NCI-H510A treated with DMSO at 0.1 percent for 48 hours (cell line): ENCODE measurements at regions not wholly inside any gene's neighbourhood (a gene's known extent, or its start where the extent isn't known, plus 50 kb on each side); places are given as distances from the start of the nearest gene placed in this dataset.

ENCODE experiments used
- DNase-seq: peaks from one replicate; lab custom pipeline; 2025; lab: John Stamatoyannopoulos, UW

- no peak for DNase-seq
These were observed 458.9 kb upstream of the DYNLRB2 start for GRCh38 chr16:80081846-80082245.

DNA sequence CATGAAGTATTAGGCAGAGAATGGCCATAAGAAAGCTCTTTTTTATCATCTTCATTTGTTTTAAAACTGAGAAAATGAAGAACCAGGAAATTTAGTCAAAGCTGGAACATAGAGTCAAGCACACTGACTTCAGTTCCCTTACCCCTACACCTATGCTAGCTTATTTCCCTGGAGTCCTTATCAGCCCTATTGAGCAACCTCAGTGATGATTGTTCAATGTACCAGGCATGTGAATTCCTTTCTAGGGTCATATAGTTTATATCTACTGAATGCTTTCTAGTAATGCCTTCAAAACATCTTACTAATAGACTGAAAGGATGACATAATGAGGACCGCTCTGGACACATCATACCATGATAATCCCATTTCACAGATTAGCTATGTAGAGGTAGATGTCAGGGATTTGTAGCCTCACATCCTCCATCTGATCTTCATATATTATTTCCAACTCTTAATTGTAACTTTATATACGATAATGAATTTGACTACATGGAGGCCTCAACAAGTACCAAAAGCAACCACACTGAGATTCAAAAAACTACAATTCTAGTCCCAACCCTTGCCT is 460.4 kb upstream of the DYNLRB2 start:
- DNase-seq = no peak

- DNase-seq = no peak
These were observed 461.7 kb upstream of the DYNLRB2 start for GRCh38 chr16:80079072-80079471.

DNA sequence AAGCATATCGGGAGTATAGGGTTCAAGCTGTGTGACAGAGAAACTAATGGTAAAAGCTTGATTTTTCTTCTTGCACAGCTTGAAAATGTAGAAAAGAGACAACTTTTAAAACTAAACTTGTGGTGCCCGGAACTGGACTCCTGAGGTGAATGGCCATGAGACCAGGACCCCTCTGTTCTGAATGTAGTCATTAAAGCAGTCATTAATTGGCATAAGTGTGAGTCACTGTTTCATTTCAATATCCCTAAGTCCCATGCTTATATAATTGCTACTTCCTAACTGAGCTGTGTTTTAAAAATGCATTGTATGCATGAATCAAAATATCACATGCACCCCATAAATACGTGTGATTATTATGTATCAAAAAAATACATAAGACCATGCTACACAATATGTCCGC is 463.1 kb upstream of the DYNLRB2 start:
- DNase-seq = no peak

DNA sequence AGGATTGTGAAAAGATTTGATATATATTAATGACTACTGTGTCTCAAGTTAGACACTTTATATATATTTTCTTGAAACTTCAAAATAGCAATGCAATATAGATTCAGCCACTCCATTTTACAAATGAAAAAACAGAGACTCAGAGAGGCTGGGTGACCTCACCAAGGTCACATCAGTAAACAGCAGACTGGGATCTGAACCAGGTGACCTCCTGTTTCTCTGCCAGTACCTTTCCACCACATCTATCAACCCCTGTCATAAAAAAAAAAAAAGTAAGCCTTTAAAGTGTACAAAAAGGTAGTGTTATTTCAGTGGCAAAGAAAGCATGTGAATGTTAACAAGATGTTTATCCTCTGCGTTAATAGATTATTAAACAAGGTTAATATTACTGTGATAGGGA is 466.5 kb upstream of the DYNLRB2 start:
- no peak for DNase-seq

- DNase-seq = no peak
These were observed 468.8 kb upstream of the DYNLRB2 start for GRCh38 chr16:80071964-80072456.

DNA sequence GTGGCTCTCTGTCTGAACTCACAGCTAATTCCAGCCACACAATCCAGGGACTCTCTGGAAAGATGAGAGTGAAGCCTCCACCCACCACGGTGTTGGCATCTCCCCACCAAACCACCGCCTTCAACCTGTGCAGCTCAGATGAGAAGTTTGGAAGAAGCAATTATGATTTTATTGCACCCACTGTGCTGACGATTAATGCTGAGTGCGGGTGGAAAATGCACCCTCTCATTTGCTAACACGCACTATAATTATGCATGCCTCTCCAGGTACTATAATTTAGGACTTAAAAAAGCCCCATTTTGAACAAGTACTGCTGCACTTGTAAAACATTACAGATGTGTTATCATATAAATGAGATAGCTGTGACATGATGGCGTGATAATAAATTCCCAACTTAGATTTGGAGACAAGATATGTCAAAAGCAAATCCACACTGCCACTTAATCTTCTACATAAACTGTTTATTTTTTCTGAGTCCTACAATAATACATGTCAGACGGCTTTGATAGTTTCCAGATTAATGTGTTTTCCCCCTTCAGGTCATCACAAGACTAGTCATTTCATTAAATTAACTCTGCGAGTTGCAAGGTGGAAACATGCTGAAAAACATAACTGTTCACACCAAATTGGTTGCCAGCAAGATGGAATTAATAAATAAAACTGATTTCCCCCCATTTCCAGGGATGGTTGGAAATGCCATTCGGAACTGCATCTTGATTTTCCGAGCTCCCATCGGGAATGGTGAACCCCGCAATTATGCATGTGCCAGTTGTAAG is 466.5 kb upstream of the MAF start:
- DNase-seq = no peak

DNA sequence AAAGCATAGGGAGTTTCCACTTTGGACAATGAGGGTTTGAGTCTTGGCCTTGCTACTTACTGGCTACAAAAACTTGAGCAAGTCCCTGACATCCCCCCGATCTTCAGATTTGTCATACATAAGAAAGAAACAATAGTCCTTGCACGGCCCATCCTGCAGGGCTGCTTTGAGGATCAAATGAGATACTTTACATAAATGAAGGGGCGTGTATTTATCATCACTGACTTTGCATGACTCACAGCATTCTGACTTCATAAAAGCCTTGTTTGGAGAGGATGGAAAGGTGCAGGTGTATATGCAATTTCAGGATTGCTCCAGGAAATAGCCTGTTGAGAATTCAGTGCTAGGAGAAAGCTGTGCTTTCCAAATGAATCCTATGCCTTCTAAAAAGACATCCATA is 465.0 kb upstream of the MAF start:
- peak; percentile 68 for DNase-seq

GRCh38 chr16:80063713-80064069 is 463.2 kb upstream of the MAF start:
- DNase-seq = no peak

GRCh38 chr16:80063031-80063712 is 462.6 kb upstream of the MAF start:
- no peak for DNase-seq

DNA sequence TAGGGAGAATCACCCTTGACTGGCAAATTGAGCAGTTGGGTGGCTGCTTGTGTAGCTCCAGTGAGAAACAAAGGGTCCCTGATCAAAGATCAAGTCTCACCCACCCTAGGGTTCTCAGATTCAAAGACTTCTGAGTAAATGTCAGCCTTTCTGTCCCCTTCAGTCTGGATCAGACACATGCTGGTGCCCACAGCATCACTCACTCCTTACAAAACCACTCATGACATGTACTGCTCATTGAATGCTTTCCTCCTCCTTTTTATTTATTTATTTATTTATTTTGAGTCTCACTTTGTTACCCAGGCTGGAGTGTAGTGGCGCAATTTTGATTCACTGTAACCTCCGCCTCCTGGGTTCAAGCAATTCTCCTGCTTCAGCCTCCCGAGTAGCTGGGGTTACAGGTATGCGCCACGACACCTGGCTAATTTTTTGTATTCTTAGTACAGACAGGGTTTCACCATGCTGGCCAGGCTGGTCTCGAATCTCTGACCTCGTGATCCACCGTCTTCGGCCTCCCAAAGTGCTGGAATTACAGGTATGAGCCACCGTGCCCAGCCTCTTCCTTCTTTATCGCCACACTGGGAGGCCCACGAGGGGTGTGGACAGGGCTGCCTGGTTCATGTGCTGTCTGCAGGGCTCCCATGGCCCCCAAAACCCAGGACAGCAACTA is 462.0 kb upstream of the MAF start:
- DNase-seq = no peak

DNA sequence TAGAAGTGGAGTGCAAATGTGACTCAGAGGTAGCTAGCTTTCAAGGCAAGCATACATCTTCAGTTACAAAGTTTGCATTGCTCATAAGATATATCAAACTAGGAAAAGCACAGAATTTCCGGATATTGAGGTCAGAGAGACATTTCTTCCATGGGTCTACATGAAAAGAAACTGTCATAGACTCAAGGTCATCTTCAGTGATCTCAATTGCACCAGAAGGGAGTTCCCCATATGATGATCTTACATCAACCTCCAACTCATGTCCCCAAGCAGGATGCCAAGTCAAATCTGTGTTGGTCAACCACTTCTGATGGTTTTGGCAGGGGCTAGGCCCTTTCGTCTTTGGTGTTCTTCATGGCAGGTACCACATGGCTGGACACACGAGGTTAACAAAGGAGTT is 459.9 kb upstream of the MAF start:
- DNase-seq = no peak

GRCh38 chr16:80059836-80060235 is 459.3 kb upstream of the MAF start:
- DNase-seq = no peak

GRCh38 chr16:80058214-80058613 is 457.7 kb upstream of the MAF start:
- no peak for DNase-seq

DNA sequence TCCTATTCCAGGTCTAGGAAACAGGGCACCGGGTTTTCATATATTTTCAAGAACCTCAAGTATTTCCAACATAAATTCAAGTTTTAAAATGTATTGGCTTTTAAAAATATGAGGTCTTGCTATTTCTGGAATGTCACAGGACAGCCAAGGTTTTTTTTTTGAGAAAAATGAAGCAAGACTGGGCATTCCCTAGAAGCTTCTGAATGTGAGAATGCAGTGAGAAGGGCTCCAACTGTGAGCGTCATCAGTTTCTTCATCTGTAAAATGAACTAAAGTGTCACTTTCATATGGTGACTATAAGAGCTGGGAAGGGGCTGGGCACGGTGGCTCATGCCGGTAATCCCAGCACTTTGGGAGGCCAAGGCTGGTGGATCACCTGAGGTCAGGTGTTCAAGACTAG is 455.8 kb upstream of the MAF start:
- DNase-seq = no peak

DNA sequence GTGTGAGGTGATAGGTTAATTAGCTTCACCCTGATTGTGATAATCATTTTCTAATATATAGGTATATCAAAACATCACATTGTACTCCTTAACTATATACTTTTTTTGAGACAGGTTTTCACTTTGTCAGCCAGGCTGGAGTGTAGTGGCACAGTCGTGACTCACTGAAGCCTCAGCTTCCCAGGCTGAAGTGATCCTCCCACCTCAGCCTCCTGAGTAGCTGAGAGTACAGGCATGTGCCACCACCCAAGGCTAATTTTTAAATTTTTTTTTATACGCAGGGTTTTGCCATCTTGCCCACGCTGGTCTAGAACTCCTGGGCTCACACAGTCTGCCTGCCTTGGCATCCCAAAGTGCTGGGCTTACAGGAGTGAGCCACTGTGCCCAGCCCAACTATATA is 455.3 kb upstream of the MAF start:
- no peak for DNase-seq

DNA sequence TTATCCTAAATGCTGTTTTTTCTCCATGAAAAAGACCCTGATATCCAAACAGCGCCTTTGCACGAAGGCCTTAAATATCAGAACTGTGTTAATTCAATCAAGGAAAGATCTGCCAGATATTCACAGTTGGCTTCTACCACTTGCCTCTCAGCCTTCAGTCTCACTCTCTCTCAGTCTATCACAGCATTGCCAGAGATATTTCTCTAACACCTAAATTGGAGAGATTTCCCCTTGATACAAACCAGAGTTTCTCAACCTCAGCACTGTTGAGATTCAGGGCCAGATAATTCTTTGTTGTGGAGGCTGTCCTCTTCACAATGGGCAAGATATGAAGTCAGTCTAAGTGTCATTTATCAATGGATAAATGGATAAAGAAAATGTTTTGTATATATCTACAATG is 454.1 kb upstream of the MAF start:
- no peak for DNase-seq

DNA sequence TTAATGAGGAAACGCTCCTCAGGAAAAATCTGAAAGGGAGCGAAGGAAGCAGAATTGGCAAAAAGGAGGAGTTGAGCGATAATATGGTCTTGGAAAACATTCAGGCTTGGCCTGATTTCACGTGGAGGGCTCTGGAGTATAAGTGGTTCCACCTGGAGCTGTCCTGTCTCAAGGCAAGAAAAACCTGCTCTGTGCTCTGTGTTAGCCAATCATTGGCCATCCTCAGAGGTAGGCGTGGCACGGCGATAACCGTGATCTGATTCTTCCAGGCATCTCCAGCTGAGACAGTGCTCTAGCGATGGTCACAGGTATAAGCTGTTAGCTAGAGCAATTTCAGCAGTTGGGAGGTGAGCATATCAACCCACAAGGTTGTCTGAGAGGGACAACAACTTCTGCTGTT is 450.5 kb upstream of the MAF start:
- DNase-seq = no peak

GRCh38 chr16:80048250-80048649 is 447.7 kb upstream of the MAF start:
- DNase-seq = no peak

DNA sequence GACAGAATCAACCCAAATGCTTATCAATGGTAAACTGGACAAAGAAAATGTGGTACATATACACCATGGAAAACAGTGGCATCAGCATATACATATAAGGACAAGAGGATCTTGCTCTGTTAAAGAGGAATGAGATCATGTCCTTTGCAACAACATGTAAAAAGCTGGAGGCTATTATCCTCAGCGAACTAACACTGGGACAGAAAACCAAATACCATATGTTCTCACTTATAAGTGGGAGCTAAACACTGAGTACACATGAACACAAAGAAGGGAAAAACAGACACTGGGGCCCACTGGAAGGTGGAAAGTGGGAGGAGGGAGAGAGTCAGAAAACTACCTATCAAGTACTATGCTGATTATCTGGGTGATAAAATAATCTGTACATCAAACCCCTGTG is 447.3 kb upstream of the MAF start:
- peak; percentile 22 for DNase-seq

- no peak for DNase-seq
These were observed 446.3 kb upstream of the MAF start for GRCh38 chr16:80046848-80047247.

- no peak for DNase-seq
These were observed 445.7 kb upstream of the MAF start for GRCh38 chr16:80046261-80046660.

DNA sequence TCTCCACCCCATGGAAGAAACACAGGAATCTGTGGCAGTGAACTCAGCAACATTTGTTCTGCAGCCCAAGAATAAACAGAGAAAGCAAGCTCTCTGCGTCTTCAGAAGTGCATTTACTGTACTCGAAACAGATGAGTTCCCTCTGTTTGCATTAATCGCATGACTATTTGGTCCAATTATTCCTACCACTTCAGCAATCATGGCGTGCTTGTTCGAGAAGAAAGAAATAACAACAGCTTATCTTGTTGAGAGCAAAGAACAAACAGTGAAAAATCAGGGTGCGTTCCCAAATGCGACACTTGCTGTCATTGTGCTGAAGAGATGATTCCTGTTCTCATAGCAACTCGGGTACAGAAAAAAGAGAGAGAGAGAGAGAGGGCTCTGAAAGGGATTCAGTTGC is 445.3 kb upstream of the MAF start:
- DNase-seq = peak; percentile 86
